PC-3 (cell line): ENCODE measurements at regions not wholly inside any gene's neighbourhood (a gene's known extent, or its start where the extent isn't known, plus 50 kb on each side); places are given as distances from the start of the nearest gene placed in this dataset.
"Not testable (repeated sequence)": the region's sequence is repeated elsewhere in the genome, so short reads cannot be mapped to it uniquely, and the experiment has no call there.

ENCODE experiments used
- EZH2 ChIP-seq: fragments of 300-600 bp; sonication (generic); IDR thresholded peaks from one replicate; pipeline ENCODE4 v1.6.1; 2017; ENCODE audit warnings: antibody characterized with exemption, mild to moderate bottlenecking, low read length; ENCODE audit not compliant: unreplicated experiment
- EZH2phosphoT487 ChIP-seq: fragments of 300-600 bp; sonication (generic); IDR thresholded peaks from 2 replicates; pipeline ENCODE4 v1.6.1; 2018; ENCODE audit warnings: mild to moderate bottlenecking, antibody characterized with exemption, low read length, borderline replicate concordance
- TF ChIP-seq, protein P1 (sequence below): fragments of 300-600 bp; sonication (generic); conservative IDR thresholded peaks from 2 replicates; pipeline ENCODE4 v1.5.1; 2017; ENCODE audit warnings: antibody characterized with exemption, low read depth, mild to moderate bottlenecking, low read length

DNA sequence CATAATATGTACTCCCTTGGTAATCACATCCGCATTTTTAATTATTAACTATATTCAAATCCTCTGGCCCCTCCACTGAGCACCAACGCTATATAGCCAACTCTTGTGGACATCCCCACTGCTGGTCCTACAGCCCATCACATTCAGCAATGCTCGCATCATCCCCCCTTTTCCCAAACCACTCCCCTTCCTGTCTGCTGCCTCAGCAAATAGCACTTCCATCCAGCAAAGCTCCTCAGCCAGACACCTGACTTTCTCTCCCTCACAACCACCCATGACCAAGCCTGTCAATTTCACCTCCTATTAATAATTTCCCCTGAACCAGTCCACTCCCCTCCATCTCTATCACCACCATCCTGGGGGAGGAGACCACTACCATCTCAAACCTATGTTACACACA lies 65.5 kb upstream of the KIF2A start:
- TF ChIP-seq, protein P1, sequence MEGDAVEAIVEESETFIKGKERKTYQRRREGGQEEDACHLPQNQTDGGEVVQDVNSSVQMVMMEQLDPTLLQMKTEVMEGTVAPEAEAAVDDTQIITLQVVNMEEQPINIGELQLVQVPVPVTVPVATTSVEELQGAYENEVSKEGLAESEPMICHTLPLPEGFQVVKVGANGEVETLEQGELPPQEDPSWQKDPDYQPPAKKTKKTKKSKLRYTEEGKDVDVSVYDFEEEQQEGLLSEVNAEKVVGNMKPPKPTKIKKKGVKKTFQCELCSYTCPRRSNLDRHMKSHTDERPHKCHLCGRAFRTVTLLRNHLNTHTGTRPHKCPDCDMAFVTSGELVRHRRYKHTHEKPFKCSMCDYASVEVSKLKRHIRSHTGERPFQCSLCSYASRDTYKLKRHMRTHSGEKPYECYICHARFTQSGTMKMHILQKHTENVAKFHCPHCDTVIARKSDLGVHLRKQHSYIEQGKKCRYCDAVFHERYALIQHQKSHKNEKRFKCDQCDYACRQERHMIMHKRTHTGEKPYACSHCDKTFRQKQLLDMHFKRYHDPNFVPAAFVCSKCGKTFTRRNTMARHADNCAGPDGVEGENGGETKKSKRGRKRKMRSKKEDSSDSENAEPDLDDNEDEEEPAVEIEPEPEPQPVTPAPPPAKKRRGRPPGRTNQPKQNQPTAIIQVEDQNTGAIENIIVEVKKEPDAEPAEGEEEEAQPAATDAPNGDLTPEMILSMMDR: not testable (repeated sequence)
- TF ChIP-seq EZH2phosphoT487, EZH2: not testable (repeated sequence)
